ENCODE measurements at regions not wholly inside any gene's neighbourhood (a gene's known extent, or its start where the extent isn't known, plus 50 kb on each side); places are given as distances from the start of the nearest gene placed in this dataset.

- H3K4me3 ChIP-seq, result no peak overlapping the region
- no peak overlapping the region for H3K27ac ChIP-seq
- H3K9me3 ChIP-seq, result peaks cover 0 to 41% (median 0%) of the 10 kb centered on the region in 4 donors
- TF ChIP-seq EP300 (IDR thresholded peaks at IDR 0.05), result no peak
- TF ChIP-seq CTCF (IDR thresholded peaks at IDR 0.05), result no peak
- TF ChIP-seq POLR2A (IDR thresholded peaks at IDR 0.05), result no peak
- H3K36me3 ChIP-seq, result no peaks in the 10 kb centered on the region
- no peaks in the 10 kb centered on the region for H3K4me1 ChIP-seq
- 77 to 82% methylated on average over 5 to 10 of the region's 10 CpGs for WGBS, 2 donors
- H3K27me3 ChIP-seq, result peaks cover 0 to 44% of the 10 kb centered on the region in 2 donors
- DNase-seq (ENCODE audit: low spot score in 2 of 2), result no peak
Observed at GRCh38 chr20:63112491-63113219, 103.3 kb downstream of the YTHDF1 start.

GRCh38 chr20:63108247-63108646, 101.5 kb upstream of the BHLHE23 start:
- H3K4me3 ChIP-seq, result no peak overlapping the region
- no peak for DNase-seq (ENCODE audit: low spot score in 2 of 2)
- WGBS, 2 donors, result 79 to 90% methylated on average over 9 of the region's 9 CpGs

GRCh38 chr20:63107449-63108200, 100.9 kb upstream of the BHLHE23 start:
- peaks cover 0 to 5% of the 10 kb centered on the region in 2 donors for H3K27me3 ChIP-seq
- H3K4me3 ChIP-seq, result no peak overlapping the region
- no peak for DNase-seq (ENCODE audit: low spot score in 2 of 2)
- H3K27ac ChIP-seq, result no peak overlapping the region
- TF ChIP-seq POLR2A (IDR thresholded peaks at IDR 0.05), result no peak
- TF ChIP-seq EP300 (IDR thresholded peaks at IDR 0.05), result no peak
- no peak for TF ChIP-seq CTCF (IDR thresholded peaks at IDR 0.05)
- peaks cover 0 to 4% (median 0%) of the 10 kb centered on the region in 4 donors for H3K4me1 ChIP-seq
- 76 to 86% methylated on average over 7 to 8 of the region's 8 CpGs for WGBS, 2 donors
- no peaks in the 10 kb centered on the region for H3K36me3 ChIP-seq
- peaks cover 0 to 51% (median 0%) of the 10 kb centered on the region in 4 donors for H3K9me3 ChIP-seq

More at GRCh38 chr20:63108247-63108646, 101.5 kb upstream of the BHLHE23 start:
- Histone ChIP-seq H3K27me3 (peaks cover 0 to 8% of the 10 kb centered on the region in 2 donors), H3K27ac (no peak overlapping the region), H3K36me3 (no peaks in the 10 kb centered on the region), H3K9me3 (peaks cover 0 to 53% (median 0%) of the 10 kb centered on the region in 4 donors), H3K4me1 (no peaks in the 10 kb centered on the region)
- TF ChIP-seq CTCF (IDR thresholded peaks at IDR 0.05) (no peak), EP300 (IDR thresholded peaks at IDR 0.05) (no peak), POLR2A (IDR thresholded peaks at IDR 0.05) (no peak)

GRCh38 chr20:63106765-63107448, 100.1 kb upstream of the BHLHE23 start:
- H3K27me3 ChIP-seq, result peaks cover 0 to 4% of the 10 kb centered on the region in 2 donors
- DNase-seq (ENCODE audit: low spot score in 2 of 2), result no peak
- no peak overlapping the region for H3K27ac ChIP-seq
- peaks cover 0 to 5% (median 0%) of the 10 kb centered on the region in 4 donors for H3K4me1 ChIP-seq
- no peak overlapping the region for H3K4me3 ChIP-seq
- no peaks in the 10 kb centered on the region for H3K36me3 ChIP-seq
- peaks cover 0 to 44% (median 0%) of the 10 kb centered on the region in 4 donors for H3K9me3 ChIP-seq
- no peak for TF ChIP-seq POLR2A (IDR thresholded peaks at IDR 0.05)
- TF ChIP-seq EP300 (IDR thresholded peaks at IDR 0.05), result no peak
- TF ChIP-seq CTCF (IDR thresholded peaks at IDR 0.05), result no peak
- WGBS, 2 donors, result 78 to 81% methylated on average over 13 to 16 of the region's 16 CpGs
